H9 (cell line): ENCODE measurements at regions not wholly inside any gene's neighbourhood (a gene's known extent, or its start where the extent isn't known, plus 50 kb on each side); places are given as distances from the start of the nearest gene placed in this dataset.

Experiments
- DNase-seq: peaks from one replicate; pipeline ENCODE4 v3.0.0-alpha.2; 2017
- H2AFZ ChIP-seq: one replicate; pipeline ENCODE4 v1.6.1; 2013; ENCODE audit warnings: mild to moderate bottlenecking, low read length, control low read depth, moderate library complexity
- H2AK5ac ChIP-seq: 2 replicates; pipeline ENCODE4 v1.6.1; 2013; ENCODE audit warnings: low read length, control low read depth, mixed read lengths; ENCODE audit not compliant: insufficient read length
- H2BK120ac ChIP-seq: one replicate; pipeline ENCODE4 v1.6.1; 2013; ENCODE audit warnings: low read depth, mild to moderate bottlenecking, low read length, control low read depth, inconsistent platforms; ENCODE audit not compliant: poor library complexity, severe bottlenecking
- H2BK12ac ChIP-seq: 2 replicates; pipeline ENCODE4 v1.6.1; 2013; ENCODE audit warnings: low read length, control low read depth, mixed read lengths, low read depth; ENCODE audit not compliant: insufficient read length
- H2BK15ac ChIP-seq: 2 replicates; pipeline ENCODE4 v1.6.1; 2013; ENCODE audit warnings: low read depth, low read length, control low read depth
- H2BK20ac ChIP-seq: one replicate; pipeline ENCODE4 v1.6.1; 2013; ENCODE audit warnings: low read depth, mild to moderate bottlenecking, low read length, control low read depth, inconsistent platforms; ENCODE audit not compliant: poor library complexity, severe bottlenecking
- H2BK5ac ChIP-seq: 2 replicates; pipeline ENCODE4 v1.6.1; 2013; ENCODE audit warnings: low read length, control low read depth, mixed read lengths; ENCODE audit not compliant: insufficient read length
- H3K14ac ChIP-seq: 2 replicates; pipeline ENCODE4 v1.6.1; 2013; ENCODE audit warnings: low read length, control low read depth; ENCODE audit not compliant: insufficient read depth
- H3K18ac ChIP-seq: 2 replicates; pipeline ENCODE4 v1.6.1; 2013; ENCODE audit warnings: low read depth, mild to moderate bottlenecking, mixed read lengths, low read length, control low read depth; ENCODE audit not compliant: insufficient read length
- H3K23ac ChIP-seq: 2 replicates; pipeline ENCODE4 v1.6.1; 2013; ENCODE audit warnings: low read length, control low read depth, mixed read lengths, low read depth; ENCODE audit not compliant: insufficient read length
- H3K23me2 ChIP-seq: 2 replicates; pipeline ENCODE4 v1.6.1; 2013; ENCODE audit warnings: low read depth, mild to moderate bottlenecking, mixed read lengths, low read length, control low read depth; ENCODE audit not compliant: insufficient read length, poor library complexity, severe bottlenecking
- H3K27ac ChIP-seq: 2 replicates; pipeline ENCODE4 v1.5.1; 2013; ENCODE audit warnings: low read length, control low read depth, mixed read lengths, low read depth; ENCODE audit not compliant: insufficient read length
- H3K27me3 ChIP-seq: 2 replicates; pipeline ENCODE4 v1.6.1; 2013; ENCODE audit warnings: low read length, control low read depth, inconsistent platforms; ENCODE audit not compliant: insufficient read depth
- H3K4ac ChIP-seq: 2 replicates; pipeline ENCODE4 v1.6.1; 2013; ENCODE audit warnings: low read depth, mild to moderate bottlenecking, control low read depth, inconsistent platforms, low read length, moderate library complexity
- H3K4me1 ChIP-seq: 2 replicates; pipeline ENCODE4 v1.6.1; 2013; ENCODE audit warnings: low read length, control low read depth, inconsistent platforms; ENCODE audit not compliant: insufficient read depth
- H3K4me2 ChIP-seq: 2 replicates; pipeline ENCODE4 v1.6.1; 2013; ENCODE audit warnings: low read length, control low read depth, mixed read lengths; ENCODE audit not compliant: insufficient read length, insufficient read depth
- H3K56ac ChIP-seq: 2 replicates; pipeline ENCODE4 v1.6.1; 2013; ENCODE audit warnings: low read depth, mild to moderate bottlenecking, mixed read lengths, low read length, control low read depth; ENCODE audit not compliant: insufficient read length
- H3K79me1 ChIP-seq: 2 replicates; pipeline ENCODE4 v1.6.1; 2013; ENCODE audit warnings: low read depth, mild to moderate bottlenecking, moderate library complexity, low read length, control low read depth, inconsistent platforms; ENCODE audit not compliant: insufficient read depth, poor library complexity, severe bottlenecking
- H3K79me2 ChIP-seq: 2 replicates; pipeline ENCODE4 v1.6.1; 2013; ENCODE audit warnings: low read length, control low read depth, inconsistent platforms; ENCODE audit not compliant: insufficient read depth
- H3K9ac ChIP-seq: 2 replicates; pipeline ENCODE4 v1.6.1; 2013; ENCODE audit warnings: low read length, control low read depth, mixed read lengths; ENCODE audit not compliant: insufficient read length; ENCODE audit errors: extremely low read depth
- H3K9me3 ChIP-seq: one replicate; pipeline ENCODE4 v1.6.1; 2013; ENCODE audit warnings: low read depth, low read length, inconsistent platforms; ENCODE audit not compliant: control insufficient read depth
- H3T11ph ChIP-seq: one replicate; pipeline ENCODE4 v1.6.1; 2013; ENCODE audit warnings: mild to moderate bottlenecking, low read length, control low read depth, inconsistent platforms
- H4K20me1 ChIP-seq: one replicate; pipeline ENCODE4 v1.6.1; 2013; ENCODE audit not compliant: control insufficient read depth, insufficient read length, insufficient read depth
- H4K5ac ChIP-seq: 2 replicates; pipeline ENCODE4 v1.6.1; 2013; ENCODE audit warnings: low read depth, mild to moderate bottlenecking, mixed read lengths, low read length, control low read depth; ENCODE audit not compliant: insufficient read length
- H4K8ac ChIP-seq: replicated peaks from 2 replicates; pipeline ENCODE4 v1.6.1; 2013; ENCODE audit warnings: low read length, control low read depth, mixed read lengths, low read depth; ENCODE audit not compliant: insufficient read length
- H4K91ac ChIP-seq: 2 replicates; pipeline ENCODE4 v1.6.1; 2013; ENCODE audit warnings: low read depth, mild to moderate bottlenecking, moderate library complexity, mixed read lengths, low read length, control low read depth; ENCODE audit not compliant: insufficient read length
- H3K27ac Mint-ChIP-seq, 3 experiments: 2 replicates in 2 of 3; 3 replicates in 1 of 3; pipeline ENCODE4 v1.8.0; 2020 to 2021; ENCODE audit warnings: mixed read lengths in 3 of 3, mild to moderate bottlenecking in 1 of 3, moderate library complexity in 1 of 3
- H3K27me3 Mint-ChIP-seq: 2 replicates; pipeline ENCODE4 v1.8.0; 2021; ENCODE audit warnings: low read depth, mild to moderate bottlenecking, moderate library complexity, mixed read lengths
- H3K36me3 Mint-ChIP-seq, 3 experiments: 2 replicates in 2 of 3; 3 replicates in 1 of 3; pipeline ENCODE4 v1.8.0; 2020 to 2021; ENCODE audit warnings: low read depth in 3 of 3, mixed read lengths in 3 of 3; ENCODE audit not compliant: insufficient read depth in 1 of 3
- H3K4me1 Mint-ChIP-seq, 2 experiments: 2 replicates each; pipeline ENCODE4 v1.8.0; 2020; ENCODE audit warnings: mixed read lengths in 2 of 2
- H3K4me3 Mint-ChIP-seq, 2 experiments: 2 replicates in 1 of 2; 3 replicates in 1 of 2; pipeline ENCODE4 v1.8.0; 2020 to 2021; ENCODE audit warnings: mild to moderate bottlenecking in 2 of 2, mixed read lengths in 2 of 2, moderate library complexity in 1 of 2
- H3K9me3 Mint-ChIP-seq, 2 experiments: 2 replicates in 1 of 2; 3 replicates in 1 of 2; pipeline ENCODE4 v1.8.0; 2020; ENCODE audit warnings: mild to moderate bottlenecking in 2 of 2, mixed read lengths in 2 of 2, moderate library complexity in 1 of 2
- CTCF ChIP-seq: fragments of 200-600 bp; sonication (generic); conservative IDR thresholded peaks from 3 replicates; pipeline ENCODE4 v1.8.0; 2021; ENCODE audit warnings: antibody characterized with exemption, mild to moderate bottlenecking
- WGBS: extraction: QIAGEN DNeasy Blood & Tissue Kit; methylation state at CpG from one replicate; pipeline ENCODE4 v1.1.7; 2013; ENCODE audit warnings: missing lambda C conversion rate, low lambda C conversion rate, mixed read lengths; ENCODE audit not compliant: insufficient read length; ENCODE audit errors: extremely low coverage; 5-methylcytosine and 5-hydroxymethylcytosine counted together

GRCh38 chr21:24175106-24175505, 1432.2 kb downstream of the MRPL39 start:
- H3K79me1 ChIP-seq, result no peaks in the 10 kb centered on the region
- DNase-seq, result no peak
- Mint-ChIP-seq H3K27ac (no peak overlapping the region), H3K4me3 (no peak overlapping the region), H3K4me1 (no peaks in the 10 kb centered on the region), H3K36me3 (peaks cover 0 to 7% (median 2%) of the 10 kb centered on the region in 3 experiments; a peak in 5 of 7 replicates), H3K27me3 (no peaks in the 10 kb centered on the region), H3K9me3 (peaks cover 54% of the 10 kb centered on the region in 2 experiments)
- no peaks in the 10 kb centered on the region for H3K9me3 ChIP-seq
- no peaks in the 10 kb centered on the region for H3K27me3 ChIP-seq
- no peaks in the 10 kb centered on the region for H3K23me2 ChIP-seq
- H3T11ph ChIP-seq, result no peak overlapping the region
- no peak for TF ChIP-seq CTCF
- no CpG with 5 or more reads among the region's 1 CpG for WGBS
- H2BK120ac ChIP-seq, result no peak overlapping the region
- H3K4me2 ChIP-seq, result no peak overlapping the region
- no peak overlapping the region for H2BK20ac ChIP-seq
- no peak overlapping the region for H4K91ac ChIP-seq
- no peak overlapping the region for H3K4ac ChIP-seq
- no peak overlapping the region for H4K8ac ChIP-seq
- H3K4me1 ChIP-seq, result no peaks in the 10 kb centered on the region
- H2BK5ac ChIP-seq, result no peak overlapping the region
- H4K5ac ChIP-seq, result no peak overlapping the region
- no peak overlapping the region for H3K56ac ChIP-seq
- H3K14ac ChIP-seq, result no peak overlapping the region
- no peaks in the 10 kb centered on the region for H3K79me2 ChIP-seq
- H2AK5ac ChIP-seq, result no peak overlapping the region
- H3K27ac ChIP-seq, result no peak overlapping the region
- no peak overlapping the region for H2BK12ac ChIP-seq
- no peak overlapping the region for H3K9ac ChIP-seq
- H3K23ac ChIP-seq, result no peak overlapping the region
- no peak overlapping the region for H2AFZ ChIP-seq
- no peak overlapping the region for H2BK15ac ChIP-seq
- no peaks in the 10 kb centered on the region for H4K20me1 ChIP-seq
- no peak overlapping the region for H3K18ac ChIP-seq
